Suprapubic skin (tissue), 4 donors: ENCODE measurements at regions not wholly inside any gene's neighbourhood (a gene's known extent, or its start where the extent isn't known, plus 50 kb on each side); places are given as distances from the start of the nearest gene placed in this dataset.

ENCODE experiments used
- DNase-seq, 2 donors: peaks; one replicate each; pipeline ENCODE4 v3.0.0-alpha.2; 2019; ENCODE audit warnings: low spot score in 2 of 2
- H3K27ac ChIP-seq: fragments of 200-600 bp; sonication (generic); one replicate; pipeline ENCODE4 v1.5.1; 2019
- H3K27me3 ChIP-seq: fragments of 200-600 bp; sonication (generic); one replicate; pipeline ENCODE4 v1.5.1; 2019
- H3K36me3 ChIP-seq: fragments of 200-600 bp; sonication (generic); one replicate; pipeline ENCODE4 v1.5.1; 2019
- H3K4me1 ChIP-seq: fragments of 200-600 bp; sonication (generic); one replicate; pipeline ENCODE4 v1.5.1; 2019
- H3K4me3 ChIP-seq: fragments of 200-600 bp; sonication (generic); one replicate; pipeline ENCODE4 v1.5.1; 2019; ENCODE audit warnings: mild to moderate bottlenecking
- H3K9me3 ChIP-seq: fragments of 200-600 bp; sonication (generic); one replicate; pipeline ENCODE4 v1.5.1; 2019
- CTCF ChIP-seq, 2 donors: fragments of 200-600 bp in 1 of 2; fragments of 450-650 bp in 1 of 2; sonication (generic) in 1 of 2; IDR thresholded peaks; one replicate each; pipeline ENCODE4 v1.5.1; 2016 to 2019; ENCODE audit warnings: antibody characterized with exemption in 2 of 2, mild to moderate bottlenecking in 1 of 2, moderate library complexity in 1 of 2
- EP300 ChIP-seq: sonication (generic); formaldehyde crosslinking; IDR thresholded peaks from one replicate; pipeline ENCODE4 v1.6.1; 2017; ENCODE audit warnings: antibody characterized with exemption
- POLR2A ChIP-seq, 2 donors: fragments of 450-650 bp; IDR thresholded peaks; one replicate each; pipeline ENCODE4 v1.6.1; 2017; ENCODE audit warnings: antibody characterized with exemption in 2 of 2, mild to moderate bottlenecking in 2 of 2, moderate library complexity in 2 of 2
- POLR2AphosphoS5 ChIP-seq, 3 donors: sonication (generic); formaldehyde crosslinking; IDR thresholded peaks; one replicate each; pipeline ENCODE4 v1.6.1; 2017; ENCODE audit warnings: antibody characterized with exemption in 3 of 3
- WGBS: methylation state at CpG from one replicate; pipeline ENCODE4 v1.1.5; 2018; 5-methylcytosine and 5-hydroxymethylcytosine counted together

GRCh38 chr16:79833559-79833958, 233.0 kb upstream of the MAF start:
- no peak for DNase-seq
- WGBS = 87% methylated on average over 4 of the region's 4 CpGs

GRCh38 chr16:79826732-79827475, 226.4 kb upstream of the MAF start:
- H3K36me3 ChIP-seq = no peaks in the 10 kb centered on the region
- WGBS = 68% methylated on average over 7 of the region's 7 CpGs
- no peaks in the 10 kb centered on the region for H3K9me3 ChIP-seq
- no peaks in the 10 kb centered on the region for H3K4me1 ChIP-seq
- no peak for DNase-seq
- TF ChIP-seq POLR2AphosphoS5 (IDR thresholded peaks at IDR 0.05) = no peak
- no peak for TF ChIP-seq EP300
- H3K4me3 ChIP-seq = no peak overlapping the region
- H3K27me3 ChIP-seq = no peaks in the 10 kb centered on the region
- H3K27ac ChIP-seq = no peak overlapping the region

More at GRCh38 chr16:79833559-79833958, 233.0 kb upstream of the MAF start:
- Histone ChIP-seq H3K27me3 (no peaks in the 10 kb centered on the region), H3K36me3 (no peaks in the 10 kb centered on the region), H3K4me3 (no peak overlapping the region), H3K9me3 (no peaks in the 10 kb centered on the region), H3K4me1 (peaks cover 4% of the 10 kb centered on the region), H3K27ac (no peak overlapping the region)
- TF ChIP-seq CTCF (IDR thresholded peaks at IDR 0.05) (no peak), POLR2AphosphoS5 (IDR thresholded peaks at IDR 0.05) (no peak), POLR2A (IDR thresholded peaks at IDR 0.05) (no peak), EP300 (no peak)

GRCh38 chr16:79825002-79825401, 224.5 kb upstream of the MAF start:
- no peaks in the 10 kb centered on the region for H3K4me1 ChIP-seq
- 96% methylated on average over 1 of the region's 1 CpG for WGBS
- no peaks in the 10 kb centered on the region for H3K9me3 ChIP-seq
- no peak overlapping the region for H3K4me3 ChIP-seq
- H3K27ac ChIP-seq = no peak overlapping the region
- no peak for DNase-seq
- H3K36me3 ChIP-seq = no peaks in the 10 kb centered on the region
- no peaks in the 10 kb centered on the region for H3K27me3 ChIP-seq
- no peak for TF ChIP-seq POLR2A (IDR thresholded peaks at IDR 0.05)
- no peak for TF ChIP-seq POLR2AphosphoS5 (IDR thresholded peaks at IDR 0.05)
- TF ChIP-seq CTCF (IDR thresholded peaks at IDR 0.05) = no peak
- no peak for TF ChIP-seq EP300

GRCh38 chr16:79823639-79824038, 223.1 kb upstream of the MAF start:
- H3K4me1 ChIP-seq = no peaks in the 10 kb centered on the region
- TF ChIP-seq POLR2A (IDR thresholded peaks at IDR 0.05) = no peak
- H3K4me3 ChIP-seq = no peak overlapping the region
- H3K27me3 ChIP-seq = no peaks in the 10 kb centered on the region
- WGBS = 81% methylated on average over 2 of the region's 2 CpGs
- H3K36me3 ChIP-seq = no peaks in the 10 kb centered on the region
- no peak for DNase-seq
- no peak overlapping the region for H3K27ac ChIP-seq
- no peaks in the 10 kb centered on the region for H3K9me3 ChIP-seq

GRCh38 chr16:79821911-79822310, 221.4 kb upstream of the MAF start:
- no peaks in the 10 kb centered on the region for H3K36me3 ChIP-seq
- no peak for DNase-seq
- no peak overlapping the region for H3K27ac ChIP-seq
- WGBS = 92% methylated on average over 3 of the region's 3 CpGs
- no peaks in the 10 kb centered on the region for H3K4me1 ChIP-seq
- no peaks in the 10 kb centered on the region for H3K9me3 ChIP-seq
- H3K4me3 ChIP-seq = no peak overlapping the region
- TF ChIP-seq POLR2A (IDR thresholded peaks at IDR 0.05) = no peak
- no peak for TF ChIP-seq POLR2AphosphoS5 (IDR thresholded peaks at IDR 0.05)
- no peak for TF ChIP-seq EP300
- no peak for TF ChIP-seq CTCF (IDR thresholded peaks at IDR 0.05)
- no peaks in the 10 kb centered on the region for H3K27me3 ChIP-seq

- no peaks in the 10 kb centered on the region for H3K9me3 ChIP-seq
- no peaks in the 10 kb centered on the region for H3K36me3 ChIP-seq
- no peak for TF ChIP-seq EP300
- TF ChIP-seq POLR2A (IDR thresholded peaks at IDR 0.05) = no peak
- H3K4me3 ChIP-seq = no peak overlapping the region
- H3K4me1 ChIP-seq = peaks cover 6% of the 10 kb centered on the region
- no peak overlapping the region for H3K27ac ChIP-seq
- no peaks in the 10 kb centered on the region for H3K27me3 ChIP-seq
- DNase-seq = no peak
- WGBS = 64% methylated on average over 4 of the region's 4 CpGs
These were observed 215.6 kb upstream of the MAF start for GRCh38 chr16:79816081-79816497.

GRCh38 chr16:79815049-79815448, 214.5 kb upstream of the MAF start:
- no peak overlapping the region for H3K4me3 ChIP-seq
- 84% methylated on average over 2 of the region's 2 CpGs for WGBS
- TF ChIP-seq POLR2A (IDR thresholded peaks at IDR 0.05) = no peak
- no peak for TF ChIP-seq EP300
- TF ChIP-seq CTCF (IDR thresholded peaks at IDR 0.05) = no peak
- no peak for TF ChIP-seq POLR2AphosphoS5 (IDR thresholded peaks at IDR 0.05)
- no peaks in the 10 kb centered on the region for H3K27me3 ChIP-seq
- H3K27ac ChIP-seq = no peak overlapping the region
- H3K4me1 ChIP-seq = peaks cover 11% of the 10 kb centered on the region
- no peaks in the 10 kb centered on the region for H3K36me3 ChIP-seq
- no peak for DNase-seq
- H3K9me3 ChIP-seq = no peaks in the 10 kb centered on the region
